ENCODE measurements at regions not wholly inside any gene's neighbourhood (a gene's known extent, or its start where the extent isn't known, plus 50 kb on each side); places are given as distances from the start of the nearest gene placed in this dataset.

- DNase-seq = no peak
Observed at GRCh38 chr9:90948156-90948555, 146.5 kb downstream of the SYK start.

GRCh38 chr9:90950600-90950999, 149.0 kb downstream of the SYK start:
- no peak for DNase-seq

GRCh38 chr9:90953200-90953599, 151.6 kb downstream of the SYK start:
- DNase-seq = no peak

GRCh38 chr9:90953805-90954204, 152.2 kb downstream of the SYK start:
- no peak for DNase-seq

- DNase-seq = no peak
Observed at GRCh38 chr9:90956026-90956810, 154.6 kb downstream of the SYK start.

GRCh38 chr9:90958328-90958727, 156.7 kb downstream of the SYK start:
- DNase-seq = no peak

- DNase-seq = no peak
Observed at GRCh38 chr9:90960941-90961340, 159.3 kb downstream of the SYK start.

GRCh38 chr9:90961375-90961774, 159.8 kb downstream of the SYK start:
- DNase-seq = no peak

GRCh38 chr9:90964101-90965020, 162.7 kb downstream of the SYK start:
- DNase-seq = no peak

- no peak for DNase-seq
Observed at GRCh38 chr9:90965226-90966030, 163.8 kb downstream of the SYK start.

GRCh38 chr9:90966031-90966290, 164.3 kb downstream of the SYK start:
- DNase-seq = no peak

GRCh38 chr9:90966480-90967144, 165.0 kb downstream of the SYK start:
- DNase-seq = no peak

- DNase-seq = no peak
Observed at GRCh38 chr9:90967145-90967538, 165.5 kb downstream of the SYK start.

GRCh38 chr9:90969021-90969675, 167.5 kb downstream of the SYK start:
- DNase-seq = no peak

- DNase-seq = no peak
Observed at GRCh38 chr9:90970608-90971007, 169.0 kb downstream of the SYK start.

GRCh38 chr9:90972057-90972456, 170.4 kb downstream of the SYK start:
- no peak for DNase-seq

- no peak for DNase-seq
Observed at GRCh38 chr9:90974016-90974415, 172.4 kb downstream of the SYK start.

GRCh38 chr9:90974643-90975245, 173.1 kb downstream of the SYK start:
- DNase-seq = no peak

- DNase-seq = no peak
Observed at GRCh38 chr9:90975781-90976538, 174.3 kb downstream of the SYK start.

- DNase-seq = no peak
Observed at GRCh38 chr9:90979138-90979551, 177.5 kb downstream of the SYK start.

- no peak for DNase-seq
Observed at GRCh38 chr9:90979639-90980038, 178.0 kb downstream of the SYK start.
